HCT116 (cell line): ENCODE measurements at regions not wholly inside any gene's neighbourhood (a gene's known extent, or its start where the extent isn't known, plus 50 kb on each side); places are given as distances from the start of the nearest gene placed in this dataset.

Source experiments
- ATAC-seq: fragments of 200-7000 bp; cut with Tn5 transposase; 2 replicates; pipeline ENCODE4 v1.9.1; 2020; ENCODE audit warnings: mild to moderate bottlenecking, moderate library complexity
- BruUV-seq: library from RNA; stranded (reverse); fragments of 400-500 nt; replicated peaks from 2 replicates; lab custom pipeline; 2021; lab: Mats Ljungman, UMichigan
- CTCF ChIA-PET: fragments of 300-600 bp; sonication (Branson Sonifier 250); formaldehyde crosslinking; loops from one replicate; lab custom pipeline; 2021; ENCODE audit warnings: antibody characterized with exemption; lab: Charles Lee
- POLR2A ChIA-PET: fragments of 300-600, 350-600 bp; sonication (Branson Sonifier 250); formaldehyde crosslinking; loops from one replicate; lab custom pipeline; 2021; ENCODE audit warnings: antibody characterized with exemption; lab: Charles Lee
- RAD21 ChIA-PET, 2 experiments: fragments of 300-600 bp; sonication (Branson Sonifier 250); formaldehyde crosslinking; loops; one replicate each; lab custom pipeline; 2023; ENCODE audit warnings: low total read pairs in 2 of 2; ENCODE audit not compliant: uncharacterized antibody in 2 of 2, unreplicated experiment in 2 of 2, low non-redundant PET in 1 of 2; lab: Charles Lee
- DNase-seq: peaks from one replicate; pipeline ENCODE4 v3.0.0-alpha.2; 2010; ENCODE audit warnings: low read depth, low spot score
- H2AFZ ChIP-seq: fragments of 200-600 bp; shearing (Covaris generic), sonication (generic); 2 replicates; pipeline ENCODE4 v1.6.1; 2017; ENCODE audit warnings: low read depth, mixed run types, mixed read lengths, antibody characterized with exemption, low read length; ENCODE audit not compliant: poor library complexity, severe bottlenecking
- H3K27ac ChIP-seq: 2 replicates; pipeline ENCODE4 v1.5.1; 2012; ENCODE audit warnings: low read depth, low read length
- H3K27me3 ChIP-seq: fragments of 200-600 bp; sonication (generic); 2 replicates; pipeline ENCODE4 v1.6.1; 2016; ENCODE audit warnings: mixed run types, low read length, mixed read lengths; ENCODE audit not compliant: insufficient read depth
- H3K36me3 ChIP-seq, 2 experiments: fragments of 200-500 bp in 1 of 2; fragments of 200-600 bp in 1 of 2; sonication (Bioruptor generic) in 1 of 2; sonication (generic) in 1 of 2; 2 replicates each; pipeline versions ENCODE4 v1.5.1 to v1.6.1; 2014 to 2016; ENCODE audit warnings: low read length in 2 of 2, inconsistent platforms in 1 of 2, mixed read lengths in 1 of 2, mixed run types in 1 of 2; ENCODE audit not compliant: insufficient read depth in 2 of 2, control insufficient read depth in 1 of 2
- H3K4me1 ChIP-seq, 2 experiments: fragments of 200-600 bp in 1 of 2; sonication (generic) in 1 of 2; 2 replicates each; pipeline versions ENCODE4 v1.5.1 to v1.6.1; 2012 to 2017; ENCODE audit warnings: low read length in 2 of 2, inconsistent platforms in 1 of 2, mild to moderate bottlenecking in 1 of 2, mixed read lengths in 1 of 2, mixed run types in 1 of 2, moderate library complexity in 1 of 2; ENCODE audit not compliant: insufficient read depth in 2 of 2, control insufficient read depth in 1 of 2
- H3K4me2 ChIP-seq: fragments of 200-600 bp; sonication (generic); 2 replicates; pipeline ENCODE4 v1.6.1; 2017; ENCODE audit warnings: mixed run types, low read length, mixed read lengths
- H3K4me3 ChIP-seq, 2 experiments: fragments of 200-600 bp in 1 of 2; sonication (generic) in 1 of 2; replicated peaks in 1 of 2; 2 replicates each; pipeline ENCODE4 v1.5.1; 2011 to 2016; ENCODE audit warnings: low read length in 2 of 2, control low read depth in 1 of 2, low read depth in 1 of 2, mild to moderate bottlenecking in 1 of 2, mixed read lengths in 1 of 2, mixed run types in 1 of 2
- H3K79me2 ChIP-seq: fragments of 200-600 bp; sonication (generic); 2 replicates; pipeline ENCODE4 v1.6.1; 2017; ENCODE audit warnings: mild to moderate bottlenecking, mixed run types, low read length, moderate library complexity, mixed read lengths; ENCODE audit not compliant: insufficient read depth
- H3K9ac ChIP-seq: fragments of 200-600 bp; sonication (generic); 2 replicates; pipeline ENCODE4 v1.6.1; 2016; ENCODE audit warnings: low read length, mixed read lengths
- H3K9me2 ChIP-seq: fragments of 200-600 bp; sonication (generic), shearing (Covaris generic); 2 replicates; pipeline ENCODE4 v1.6.1; 2017; ENCODE audit warnings: mixed run types, mild to moderate bottlenecking, moderate library complexity; ENCODE audit not compliant: insufficient read depth
- H3K9me3 ChIP-seq, 2 experiments: fragments of 200-500 bp in 1 of 2; fragments of 200-600 bp in 1 of 2; sonication (Bioruptor generic) in 1 of 2; sonication (generic) in 1 of 2; 2 replicates each; pipeline ENCODE4 v1.6.1; 2014 to 2017; ENCODE audit warnings: low read length in 2 of 2, mixed read lengths in 2 of 2, inconsistent platforms in 1 of 2, low read depth in 1 of 2, mild to moderate bottlenecking in 1 of 2, mixed run types in 1 of 2, moderate library complexity in 1 of 2; ENCODE audit not compliant: control insufficient read depth in 1 of 2, insufficient read depth in 1 of 2
- H4K20me1 ChIP-seq: fragments of 200-600 bp; sonication (generic), shearing (Covaris generic); 2 replicates; pipeline ENCODE4 v1.6.1; 2017; ENCODE audit warnings: mixed run types, mild to moderate bottlenecking, moderate library complexity; ENCODE audit not compliant: insufficient read depth
- EGR1 ChIP-seq: IDR thresholded peaks from 2 replicates; pipeline ENCODE4 v1.6.1; 2012; ENCODE audit warnings: low read depth
- EZH2phosphoT487 ChIP-seq: fragments of 200-600 bp; IDR thresholded peaks from 2 replicates; pipeline ENCODE4 v1.6.1; 2018; ENCODE audit warnings: antibody characterized with exemption, borderline replicate concordance
- JUND ChIP-seq: IDR thresholded peaks from 2 replicates; pipeline ENCODE4 v1.6.1; 2012
- SIN3A ChIP-seq: IDR thresholded peaks from 2 replicates; pipeline ENCODE4 v1.6.1; 2012; ENCODE audit warnings: low read depth
- YY1 ChIP-seq: IDR thresholded peaks from 2 replicates; pipeline ENCODE4 v1.6.1; 2011; ENCODE audit warnings: low read length, low read depth, moderate library complexity, mild to moderate bottlenecking; ENCODE audit not compliant: insufficient replicate concordance; ENCODE audit errors: extremely low read depth
- ZFX ChIP-seq: fragments of 450-650 bp; IDR thresholded peaks from 2 replicates; pipeline ENCODE4 v1.6.1; 2017
- intact Hi-C: fragments of 100-400 bp; cut with micrococcal nuclease; formaldehyde crosslinking; loops from 2 replicates; pipeline ENCODE4 v1.10.0; 2022
- TF ChIP-seq, protein P1 (sequence below): IDR thresholded peaks from 2 replicates; pipeline ENCODE4 v1.6.1; 2012

GRCh38 chr17:77374170-77374936 lies 233.6 kb downstream of the SEC14L1 start:
- Histone ChIP-seq H3K9me2 (no peaks in the 10 kb centered on the region), H3K27me3 (no peaks in the 10 kb centered on the region), H3K9me3 (no peaks in the 10 kb centered on the region), H3K79me2 (peaks cover 91% of the 10 kb centered on the region), H2AFZ (no peak overlapping the region), H3K36me3 (no peaks in the 10 kb centered on the region; a peak in 1 of 4 replicates), H3K4me3 (no peak overlapping the region), H3K4me2 (no peak overlapping the region), H3K27ac (no peak overlapping the region), H3K4me1 (peaks cover 2 to 45% of the 10 kb centered on the region in 2 experiments; a peak in 2 of 4 replicates), H4K20me1 (peaks cover 3% of the 10 kb centered on the region; the same call in 1 of the 2 replicates), H3K9ac (no peak overlapping the region)
- ATAC-seq = peak; percentile 3; the same call in 1 of the 2 replicates
- no peak for DNase-seq
- POLR2A ChIA-PET = no interaction called here
- TF ChIP-seq ZFX = no peak
- TF ChIP-seq EGR1 = no peak
- no peak for TF ChIP-seq YY1
- TF ChIP-seq JUND = no peak
- intact Hi-C loops = no loop called here
- RAD21 ChIA-PET = no interaction called here
- CTCF ChIA-PET = no interaction called here
- BruUV-seq = no TSS peak

DNA sequence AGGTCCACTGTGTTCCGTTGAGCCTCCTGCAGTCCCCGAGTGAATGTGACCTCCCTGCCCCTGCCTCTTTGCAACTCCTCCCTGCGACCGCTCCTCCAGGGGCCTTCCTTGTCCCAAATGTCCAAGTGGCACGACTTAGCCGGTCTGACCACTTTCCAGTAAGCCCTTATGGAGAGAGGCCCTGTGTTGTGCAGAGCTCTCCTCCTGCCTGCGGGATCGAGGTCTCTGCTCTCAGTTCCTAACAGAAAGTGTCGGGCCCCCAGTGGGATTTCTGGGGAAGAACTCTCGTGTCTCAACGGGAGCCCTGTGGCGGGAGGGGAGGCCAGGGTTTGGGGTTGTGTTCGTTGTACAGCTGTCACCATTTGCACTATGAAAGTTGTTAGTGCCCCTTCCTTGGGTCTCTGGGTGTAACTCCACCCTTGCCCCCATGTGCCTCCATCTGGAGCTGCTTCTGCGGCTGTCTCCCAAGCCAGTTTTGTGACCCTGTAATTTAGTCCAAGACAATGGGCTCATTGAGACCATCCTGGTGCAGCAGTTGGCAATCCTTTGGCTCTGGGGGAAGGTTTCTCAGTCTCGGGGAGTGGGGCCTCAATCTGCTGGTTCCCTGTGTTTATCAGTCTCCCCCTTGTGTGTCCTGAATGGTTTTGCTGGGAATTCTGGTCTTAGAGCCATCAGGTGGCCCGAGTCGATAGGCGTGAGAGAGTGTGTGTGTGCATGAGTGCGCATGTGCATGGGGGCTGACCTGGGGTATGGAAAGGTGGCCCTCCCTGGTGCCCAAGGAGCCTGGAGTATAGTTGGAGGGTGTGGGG lies 234.5 kb downstream of the SEC14L1 start:
- Histone ChIP-seq H3K9ac (no peak overlapping the region), H3K4me2 (no peak overlapping the region), H3K9me3 (no peaks in the 10 kb centered on the region), H3K79me2 (peaks cover 90% of the 10 kb centered on the region), H3K4me1 (peaks cover 4 to 40% of the 10 kb centered on the region in 2 experiments; a peak in 2 of 4 replicates), H4K20me1 (no peaks in the 10 kb centered on the region), H2AFZ (no peak overlapping the region), H3K4me3 (no peak overlapping the region), H3K36me3 (no peaks in the 10 kb centered on the region; a peak in 1 of 4 replicates), H3K27me3 (no peaks in the 10 kb centered on the region), H3K9me2 (no peaks in the 10 kb centered on the region), H3K27ac (no peak overlapping the region)
- DNase-seq = no peak
- RAD21 ChIA-PET = no interaction called here
- no TSS peak for BruUV-seq
- ATAC-seq = no peak
- POLR2A ChIA-PET = no interaction called here
- CTCF ChIA-PET = no interaction called here
- TF ChIP-seq SIN3A (no peak), EZH2phosphoT487 (no peak), EGR1 (no peak)
- TF ChIP-seq, protein P1, sequence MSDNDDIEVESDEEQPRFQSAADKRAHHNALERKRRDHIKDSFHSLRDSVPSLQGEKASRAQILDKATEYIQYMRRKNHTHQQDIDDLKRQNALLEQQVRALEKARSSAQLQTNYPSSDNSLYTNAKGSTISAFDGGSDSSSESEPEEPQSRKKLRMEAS = no peak
- intact Hi-C loops = no loop called here
